BLaER1 (cell line): ENCODE measurements at regions not wholly inside any gene's neighbourhood (a gene's known extent, or its start where the extent isn't known, plus 50 kb on each side); places are given as distances from the start of the nearest gene placed in this dataset.

ENCODE experiments used
- H3K27ac ChIP-seq: shearing (Covaris generic); formaldehyde crosslinking; 2 replicates; pipeline ENCODE4 v1.8.1; 2022
- H3K27me3 ChIP-seq: shearing (Covaris generic); formaldehyde crosslinking; 2 replicates; pipeline ENCODE4 v1.8.1; 2022
- H3K36me3 ChIP-seq: shearing (Covaris generic); formaldehyde crosslinking; 2 replicates; pipeline ENCODE4 v1.8.1; 2022
- H3K4me1 ChIP-seq: shearing (Covaris generic); formaldehyde crosslinking; 2 replicates; pipeline ENCODE4 v1.8.1; 2022
- H3K4me2 ChIP-seq: shearing (Covaris generic); formaldehyde crosslinking; 2 replicates; pipeline ENCODE4 v1.8.1; 2022
- H3K4me3 ChIP-seq: shearing (Covaris generic); formaldehyde crosslinking; 2 replicates; pipeline ENCODE4 v1.8.1; 2022
- H3K9ac ChIP-seq: shearing (Covaris generic); formaldehyde crosslinking; 2 replicates; pipeline ENCODE4 v1.8.1; 2022
- H3K9me3 ChIP-seq: shearing (Covaris generic); formaldehyde crosslinking; 2 replicates; pipeline ENCODE4 v1.8.1; 2022
- H4K20me1 ChIP-seq: shearing (Covaris generic); formaldehyde crosslinking; 2 replicates; pipeline ENCODE4 v1.8.1; 2022
- Cebpa-rat ChIP-seq: shearing (Covaris generic); IDR thresholded peaks from 2 replicates; pipeline ENCODE4 v1.8.1; 2022

DNA sequence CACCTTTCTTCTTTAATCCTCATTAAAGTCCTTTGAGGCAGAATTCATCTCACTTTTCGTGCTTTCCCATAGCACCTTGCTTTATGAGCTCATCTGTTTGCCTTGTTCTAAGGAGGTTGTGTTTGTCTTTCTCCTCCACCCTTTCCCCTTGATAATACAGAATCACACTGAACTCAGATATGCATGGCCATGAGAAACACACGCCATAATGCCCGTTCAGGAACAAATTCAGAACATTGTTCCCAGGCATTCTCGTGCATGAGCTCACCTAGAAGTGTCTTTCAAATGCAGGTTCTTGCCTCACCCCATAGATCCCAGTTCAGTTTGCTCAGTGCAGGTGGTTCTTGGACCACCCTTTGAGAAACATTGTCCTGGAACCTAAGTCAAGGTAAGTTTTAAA is 71.1 kb downstream of the TMEM114 start:
- Histone ChIP-seq H3K4me1 (no peaks in the 10 kb centered on the region), H4K20me1 (no peaks in the 10 kb centered on the region), H3K36me3 (no peaks in the 10 kb centered on the region), H3K27ac (no peak overlapping the region), H3K4me3 (no peak overlapping the region), H3K4me2 (no peak overlapping the region), H3K9ac (no peak overlapping the region), H3K9me3 (no peaks in the 10 kb centered on the region), H3K27me3 (no peaks in the 10 kb centered on the region)
- TF ChIP-seq Cebpa-rat: no peak

DNA sequence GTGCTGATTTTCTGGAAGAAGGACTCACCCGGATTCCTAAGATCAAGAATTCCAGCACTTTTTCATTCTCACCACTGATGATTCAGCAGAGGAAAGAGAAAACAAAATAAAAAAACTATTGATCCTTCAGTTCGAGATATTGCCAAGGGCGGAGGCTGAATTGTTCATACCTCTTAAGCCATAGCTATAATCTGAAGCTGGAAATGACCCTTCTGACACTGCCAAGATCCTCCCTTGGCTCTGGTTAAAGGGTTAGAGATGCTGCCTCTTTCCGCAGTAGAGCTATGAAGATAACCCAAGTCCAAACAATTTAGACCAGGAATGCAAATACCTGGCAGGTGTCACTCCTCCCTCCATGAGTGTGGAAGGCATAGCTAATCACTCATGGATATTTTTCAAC is 73.0 kb downstream of the TMEM114 start:
- Histone ChIP-seq H3K4me3 (no peak overlapping the region), H3K27me3 (no peaks in the 10 kb centered on the region), H3K9ac (no peak overlapping the region), H3K4me1 (peaks cover 12% of the 10 kb centered on the region), H4K20me1 (no peaks in the 10 kb centered on the region), H3K36me3 (no peaks in the 10 kb centered on the region), H3K9me3 (no peaks in the 10 kb centered on the region), H3K4me2 (no peak overlapping the region), H3K27ac (no peak overlapping the region)
- no peak for TF ChIP-seq Cebpa-rat

DNA sequence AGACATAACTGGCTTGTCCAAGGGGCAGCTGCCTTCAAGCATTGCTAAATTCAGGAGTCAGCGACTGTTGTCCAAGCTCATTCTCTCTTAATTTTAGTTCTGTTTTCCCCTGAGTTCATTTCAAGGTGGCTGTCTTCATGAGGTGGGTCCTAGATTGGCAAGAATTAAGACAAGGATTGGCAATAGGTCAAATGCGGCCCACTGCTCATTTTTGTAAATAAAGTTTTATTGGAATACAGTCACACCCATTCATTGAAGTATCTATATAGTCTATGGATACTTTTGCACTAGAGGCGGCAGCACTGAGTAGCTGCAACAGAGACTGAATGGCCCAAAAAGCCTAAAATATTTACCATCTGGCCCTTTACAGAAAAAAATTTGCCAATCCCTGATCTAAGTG is 73.8 kb downstream of the TMEM114 start:
- Histone ChIP-seq H4K20me1 (no peaks in the 10 kb centered on the region), H3K27ac (no peak overlapping the region), H3K4me3 (no peak overlapping the region), H3K9ac (no peak overlapping the region), H3K27me3 (no peaks in the 10 kb centered on the region), H3K4me2 (no peak overlapping the region), H3K9me3 (0 out of 2 replicates have a peak, but pooled peaks cover 2% of the 10 kb centered on the region), H3K36me3 (no peaks in the 10 kb centered on the region), H3K4me1 (peaks cover 12% of the 10 kb centered on the region)
- no peak for TF ChIP-seq Cebpa-rat

DNA sequence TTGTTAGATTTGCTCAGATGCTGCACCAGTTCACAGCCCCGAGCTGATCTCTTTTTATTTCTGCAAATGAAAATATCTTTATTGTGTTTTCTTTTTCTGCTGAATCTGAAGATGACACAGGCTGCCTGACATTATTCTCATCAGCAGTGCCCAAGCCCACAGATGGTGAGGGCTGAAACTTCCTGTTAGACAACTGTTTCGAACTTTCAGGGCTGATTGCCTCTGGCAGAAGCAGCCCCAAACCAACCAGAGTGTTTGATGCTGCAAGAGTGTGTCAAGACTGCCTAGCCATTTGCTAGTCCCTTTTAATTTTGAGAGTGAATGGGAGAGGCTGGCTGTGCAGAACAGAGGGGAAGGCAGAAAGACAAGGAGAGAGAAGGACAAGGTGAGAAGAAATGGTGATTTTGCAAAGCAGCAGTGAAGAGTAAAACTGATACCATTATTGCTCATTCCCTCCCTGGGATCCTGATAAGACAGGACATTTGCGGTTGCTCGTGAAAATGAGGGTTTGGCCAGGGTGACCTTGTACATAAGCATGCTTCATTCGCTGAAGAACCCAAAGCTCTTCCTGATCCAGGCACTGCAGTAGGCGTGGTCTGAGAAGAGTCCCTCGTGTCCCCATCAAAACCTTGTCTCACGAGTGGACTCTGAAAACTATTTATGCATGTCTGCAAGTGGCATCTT is 77.2 kb downstream of the TMEM114 start:
- Histone ChIP-seq H3K4me2 (peak overlapping the region; percentile 35), H3K9ac (no peak overlapping the region), H3K27me3 (no peaks in the 10 kb centered on the region), H4K20me1 (no peaks in the 10 kb centered on the region), H3K4me3 (no peak overlapping the region), H3K4me1 (peaks cover 12% of the 10 kb centered on the region), H3K9me3 (0 out of 2 replicates have a peak, but pooled peaks cover 4% of the 10 kb centered on the region), H3K27ac (no peak overlapping the region), H3K36me3 (no peaks in the 10 kb centered on the region)
- no peak for TF ChIP-seq Cebpa-rat

DNA sequence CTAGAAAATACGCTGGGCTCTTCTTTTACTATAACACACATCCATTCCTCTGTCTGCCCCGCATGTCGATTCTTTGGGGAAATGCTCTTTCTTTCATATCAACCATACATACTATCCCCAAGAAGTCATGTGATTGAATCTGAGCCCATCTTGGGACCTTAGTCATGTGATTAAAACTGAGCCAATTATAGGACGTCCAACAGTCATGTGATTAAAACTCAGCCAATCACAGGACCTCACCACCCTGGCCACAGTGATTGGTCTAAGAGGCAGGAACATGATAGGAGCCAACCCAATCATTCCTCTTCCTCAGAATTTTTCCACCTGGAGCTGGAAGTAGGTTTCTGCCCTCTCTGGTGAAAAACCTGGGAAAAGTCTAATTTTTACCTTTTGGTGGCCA is 78.8 kb downstream of the TMEM114 start:
- Histone ChIP-seq H3K27ac (no peak overlapping the region), H4K20me1 (no peaks in the 10 kb centered on the region), H3K9ac (no peak overlapping the region), H3K4me2 (no peak overlapping the region), H3K4me1 (peaks cover 12% of the 10 kb centered on the region), H3K27me3 (no peaks in the 10 kb centered on the region), H3K9me3 (0 out of 2 replicates have a peak, but pooled peaks cover 4% of the 10 kb centered on the region), H3K36me3 (no peaks in the 10 kb centered on the region), H3K4me3 (no peak overlapping the region)
- no peak for TF ChIP-seq Cebpa-rat

DNA sequence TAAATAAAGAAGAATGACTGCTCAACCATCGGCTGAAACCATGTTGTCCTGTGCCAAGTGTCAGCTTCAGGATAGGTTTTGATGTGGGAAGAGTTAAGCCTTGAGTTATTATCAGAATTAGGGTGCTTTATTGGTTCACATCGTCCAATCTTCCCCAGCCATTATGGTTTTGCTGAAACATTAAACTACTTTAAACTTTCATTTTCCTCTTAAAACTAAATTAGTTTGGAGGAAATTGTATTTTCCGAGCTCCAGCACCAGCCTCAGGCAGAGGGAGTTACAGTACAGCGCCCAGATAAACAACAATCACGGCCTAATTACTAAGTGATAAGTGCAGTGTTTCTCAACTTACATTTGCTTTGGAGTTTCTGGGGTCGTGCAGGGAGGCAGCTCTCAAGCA is 80.2 kb downstream of the TMEM114 start:
- no peak for TF ChIP-seq Cebpa-rat
- Histone ChIP-seq H3K27me3 (no peaks in the 10 kb centered on the region), H3K4me1 (peaks cover 12% of the 10 kb centered on the region), H4K20me1 (no peaks in the 10 kb centered on the region), H3K4me3 (no peak overlapping the region), H3K36me3 (no peaks in the 10 kb centered on the region), H3K9ac (no peak overlapping the region), H3K27ac (no peak overlapping the region), H3K4me2 (no peak overlapping the region), H3K9me3 (0 out of 2 replicates have a peak, but pooled peaks cover 4% of the 10 kb centered on the region)

DNA sequence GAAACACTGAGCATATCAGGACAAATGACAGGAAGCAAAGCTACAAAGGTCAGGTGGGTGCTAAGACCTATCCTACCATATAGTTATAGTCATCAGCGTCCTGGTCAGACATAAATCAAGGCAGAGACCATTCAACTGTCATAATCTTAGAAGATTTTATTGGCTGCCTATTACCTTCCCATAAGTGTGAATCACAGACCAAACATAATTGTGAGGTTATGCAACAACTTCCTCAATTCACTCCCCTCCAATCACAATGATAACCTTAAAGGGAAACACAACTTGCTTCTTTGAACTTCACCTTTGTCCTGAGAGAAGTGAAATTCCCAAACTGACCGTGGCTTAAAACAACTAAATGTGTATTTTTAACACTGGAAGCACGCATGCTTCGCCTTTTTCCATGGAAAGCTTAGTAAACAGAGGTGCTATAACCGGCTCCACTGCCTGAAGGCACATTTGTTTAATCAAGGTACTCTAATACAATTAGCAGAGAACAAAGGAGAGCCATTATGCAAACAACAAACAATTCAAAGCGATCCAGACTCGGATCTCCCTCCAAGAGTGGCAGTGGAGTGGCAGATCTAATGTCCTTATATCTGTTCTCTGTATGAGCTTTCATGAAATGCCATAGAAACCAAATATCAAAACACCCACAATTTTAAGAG is 84.9 kb downstream of the TMEM114 start:
- no peak overlapping the region for H3K27ac ChIP-seq
- no peaks in the 10 kb centered on the region for H3K36me3 ChIP-seq
- no peaks in the 10 kb centered on the region for H3K27me3 ChIP-seq
- no peak overlapping the region for H3K9ac ChIP-seq
- H3K9me3 ChIP-seq: no peaks in the 10 kb centered on the region
- H4K20me1 ChIP-seq: no peaks in the 10 kb centered on the region
- no peak for TF ChIP-seq Cebpa-rat
- H3K4me2 ChIP-seq: no peak overlapping the region
- no peak overlapping the region for H3K4me3 ChIP-seq
- H3K4me1 ChIP-seq: no peaks in the 10 kb centered on the region

DNA sequence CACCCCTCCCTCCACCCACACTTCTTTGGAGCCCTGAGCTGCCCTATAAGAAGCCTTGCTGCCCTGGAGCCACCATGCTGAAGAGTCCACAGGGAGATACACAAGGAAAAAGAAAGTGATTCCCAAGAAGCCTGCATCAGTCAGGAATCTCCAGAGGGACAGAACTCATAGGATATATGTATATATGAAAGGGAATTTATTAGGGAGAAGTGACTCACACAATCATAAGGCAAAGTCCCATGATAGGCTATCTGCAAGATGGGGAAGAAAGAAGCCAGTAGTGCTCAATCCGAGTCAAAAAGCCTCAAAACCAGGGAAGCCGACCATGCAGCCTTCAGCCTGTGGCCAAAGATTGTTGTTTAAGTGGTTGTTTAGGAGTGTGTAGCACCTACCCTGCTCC is 87.9 kb downstream of the TMEM114 start:
- H3K4me2 ChIP-seq: no peak overlapping the region
- no peak overlapping the region for H3K27ac ChIP-seq
- no peaks in the 10 kb centered on the region for H4K20me1 ChIP-seq
- no peak overlapping the region for H3K9ac ChIP-seq
- no peak overlapping the region for H3K4me3 ChIP-seq
- H3K4me1 ChIP-seq: no peaks in the 10 kb centered on the region
- TF ChIP-seq Cebpa-rat: no peak
- no peaks in the 10 kb centered on the region for H3K9me3 ChIP-seq
- H3K36me3 ChIP-seq: no peaks in the 10 kb centered on the region
- no peaks in the 10 kb centered on the region for H3K27me3 ChIP-seq

DNA sequence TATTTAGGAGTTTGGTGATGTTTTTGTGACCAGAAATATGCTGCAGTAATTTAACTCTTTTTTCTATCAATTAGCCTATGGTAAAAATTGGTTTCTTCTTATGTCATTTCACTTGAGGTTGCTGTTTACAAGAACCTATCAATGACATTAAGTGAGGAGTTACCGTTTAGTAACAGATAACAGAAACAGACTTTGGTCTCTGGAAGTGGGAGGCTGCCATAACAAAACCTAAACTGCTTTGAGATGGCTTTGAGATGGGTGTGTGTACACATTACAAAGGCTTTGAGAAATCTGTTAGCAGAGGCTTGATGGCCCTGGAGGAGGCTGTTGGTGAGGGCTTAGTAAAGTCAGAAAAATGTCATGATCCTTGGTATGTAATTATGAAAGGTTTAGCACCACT is 90.0 kb downstream of the TMEM114 start:
- Histone ChIP-seq H3K4me2 (no peak overlapping the region), H3K36me3 (no peaks in the 10 kb centered on the region), H3K4me3 (no peak overlapping the region), H4K20me1 (no peaks in the 10 kb centered on the region), H3K9ac (no peak overlapping the region), H3K27me3 (no peaks in the 10 kb centered on the region), H3K9me3 (no peaks in the 10 kb centered on the region), H3K4me1 (no peaks in the 10 kb centered on the region), H3K27ac (no peak overlapping the region)
- TF ChIP-seq Cebpa-rat: no peak

DNA sequence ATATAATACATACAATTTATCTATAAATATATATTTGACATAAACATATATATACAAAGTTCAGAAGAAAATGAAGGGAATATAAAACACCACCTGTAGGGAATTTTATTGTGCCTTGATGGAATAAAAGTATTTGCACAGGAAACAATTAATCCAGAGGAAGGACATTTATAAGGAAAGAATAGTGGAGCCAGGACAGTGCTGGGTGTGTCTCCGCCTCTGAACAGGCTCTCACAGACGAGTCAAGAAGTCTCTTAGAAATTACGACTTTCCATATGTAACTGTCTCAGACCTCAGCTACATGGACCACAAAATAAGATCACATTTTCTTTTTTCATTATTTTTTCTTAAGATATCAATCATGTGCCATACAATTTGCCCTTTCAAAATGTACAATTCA is 93.9 kb downstream of the TMEM114 start:
- Histone ChIP-seq H3K4me1 (no peaks in the 10 kb centered on the region), H3K4me3 (no peak overlapping the region), H4K20me1 (no peaks in the 10 kb centered on the region), H3K9me3 (no peaks in the 10 kb centered on the region), H3K4me2 (no peak overlapping the region), H3K9ac (no peak overlapping the region), H3K27ac (no peak overlapping the region), H3K27me3 (no peaks in the 10 kb centered on the region), H3K36me3 (no peaks in the 10 kb centered on the region)
- TF ChIP-seq Cebpa-rat: no peak
